HFFc6 (cell line): ENCODE measurements at regions not wholly inside any gene's neighbourhood (a gene's known extent, or its start where the extent isn't known, plus 50 kb on each side); places are given as distances from the start of the nearest gene placed in this dataset.

ENCODE experiments used
- DNase-seq: peaks from one replicate; pipeline ENCODE4 v3.0.0-alpha.2; 2018
- H3K27ac Mint-ChIP-seq: 2 replicates; pipeline ENCODE4 v1.8.0; 2020; ENCODE audit warnings: mild to moderate bottlenecking, mixed read lengths
- H3K27me3 Mint-ChIP-seq: 2 replicates; pipeline ENCODE4 v1.8.0; 2021; ENCODE audit warnings: mild to moderate bottlenecking, moderate library complexity, mixed read lengths; ENCODE audit not compliant: insufficient read depth
- H3K36me3 Mint-ChIP-seq: 2 replicates; pipeline ENCODE4 v1.8.0; 2021; ENCODE audit warnings: low read depth, mixed read lengths
- H3K4me1 Mint-ChIP-seq: 2 replicates; pipeline ENCODE4 v1.8.0; 2020; ENCODE audit warnings: low read depth, mixed read lengths
- H3K4me3 Mint-ChIP-seq: 2 replicates; pipeline ENCODE4 v1.8.0; 2020; ENCODE audit warnings: mild to moderate bottlenecking, moderate library complexity, mixed read lengths
- H3K9me3 Mint-ChIP-seq: 2 replicates; pipeline ENCODE4 v1.8.0; 2020; ENCODE audit warnings: mild to moderate bottlenecking, mixed read lengths
- TF ChIP-seq, protein P1 (sequence below): fragments of 200-600 bp; sonication (generic); IDR thresholded peaks from 2 replicates; pipeline ENCODE4 v1.5.0; 2021; ENCODE audit warnings: antibody characterized with exemption, mild to moderate bottlenecking

- TF ChIP-seq, protein P1, sequence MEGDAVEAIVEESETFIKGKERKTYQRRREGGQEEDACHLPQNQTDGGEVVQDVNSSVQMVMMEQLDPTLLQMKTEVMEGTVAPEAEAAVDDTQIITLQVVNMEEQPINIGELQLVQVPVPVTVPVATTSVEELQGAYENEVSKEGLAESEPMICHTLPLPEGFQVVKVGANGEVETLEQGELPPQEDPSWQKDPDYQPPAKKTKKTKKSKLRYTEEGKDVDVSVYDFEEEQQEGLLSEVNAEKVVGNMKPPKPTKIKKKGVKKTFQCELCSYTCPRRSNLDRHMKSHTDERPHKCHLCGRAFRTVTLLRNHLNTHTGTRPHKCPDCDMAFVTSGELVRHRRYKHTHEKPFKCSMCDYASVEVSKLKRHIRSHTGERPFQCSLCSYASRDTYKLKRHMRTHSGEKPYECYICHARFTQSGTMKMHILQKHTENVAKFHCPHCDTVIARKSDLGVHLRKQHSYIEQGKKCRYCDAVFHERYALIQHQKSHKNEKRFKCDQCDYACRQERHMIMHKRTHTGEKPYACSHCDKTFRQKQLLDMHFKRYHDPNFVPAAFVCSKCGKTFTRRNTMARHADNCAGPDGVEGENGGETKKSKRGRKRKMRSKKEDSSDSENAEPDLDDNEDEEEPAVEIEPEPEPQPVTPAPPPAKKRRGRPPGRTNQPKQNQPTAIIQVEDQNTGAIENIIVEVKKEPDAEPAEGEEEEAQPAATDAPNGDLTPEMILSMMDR = no peak
- Mint-ChIP-seq H3K9me3 (no peaks in the 10 kb centered on the region), H3K4me3 (no peak overlapping the region), H3K36me3 (peaks cover under 1% of the 10 kb centered on the region; the same call in 1 of the 2 replicates), H3K27me3 (no peaks in the 10 kb centered on the region), H3K4me1 (peaks cover 45% of the 10 kb centered on the region), H3K27ac (no peak overlapping the region)
- DNase-seq = no peak
Observed at GRCh38 chr9:78664370-78664769, 367.4 kb downstream of the PSAT1 start.

DNA sequence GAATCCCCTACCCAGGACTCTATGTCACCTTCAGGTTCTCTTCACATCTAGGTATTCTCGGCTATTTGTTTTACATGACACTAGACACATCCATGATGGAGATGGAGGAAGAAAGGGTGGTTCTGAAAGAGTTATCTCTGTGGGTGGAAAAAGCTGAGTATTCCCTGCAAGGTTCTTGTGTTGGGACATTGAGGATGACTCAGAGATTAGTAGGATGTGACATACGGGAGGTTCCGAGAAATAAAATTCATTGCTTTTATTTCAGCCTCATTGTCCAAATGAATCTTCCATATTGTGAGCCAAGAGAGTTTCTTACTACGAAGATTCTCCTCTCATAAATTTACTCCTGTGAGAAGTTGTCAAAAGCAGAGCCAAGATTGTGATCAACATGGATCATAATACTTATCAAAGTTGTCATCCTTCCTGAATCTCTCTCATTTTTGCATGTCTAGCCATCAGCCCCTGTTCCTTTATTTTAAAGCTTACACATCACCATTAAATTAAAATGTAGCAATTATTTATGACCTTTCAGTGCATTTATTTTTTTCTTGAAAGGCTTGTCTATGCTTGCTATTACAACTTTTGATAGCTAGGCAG lies 370.0 kb downstream of the PSAT1 start:
- peak overlapping the region; percentile 24 for H3K27ac Mint-ChIP-seq

DNA sequence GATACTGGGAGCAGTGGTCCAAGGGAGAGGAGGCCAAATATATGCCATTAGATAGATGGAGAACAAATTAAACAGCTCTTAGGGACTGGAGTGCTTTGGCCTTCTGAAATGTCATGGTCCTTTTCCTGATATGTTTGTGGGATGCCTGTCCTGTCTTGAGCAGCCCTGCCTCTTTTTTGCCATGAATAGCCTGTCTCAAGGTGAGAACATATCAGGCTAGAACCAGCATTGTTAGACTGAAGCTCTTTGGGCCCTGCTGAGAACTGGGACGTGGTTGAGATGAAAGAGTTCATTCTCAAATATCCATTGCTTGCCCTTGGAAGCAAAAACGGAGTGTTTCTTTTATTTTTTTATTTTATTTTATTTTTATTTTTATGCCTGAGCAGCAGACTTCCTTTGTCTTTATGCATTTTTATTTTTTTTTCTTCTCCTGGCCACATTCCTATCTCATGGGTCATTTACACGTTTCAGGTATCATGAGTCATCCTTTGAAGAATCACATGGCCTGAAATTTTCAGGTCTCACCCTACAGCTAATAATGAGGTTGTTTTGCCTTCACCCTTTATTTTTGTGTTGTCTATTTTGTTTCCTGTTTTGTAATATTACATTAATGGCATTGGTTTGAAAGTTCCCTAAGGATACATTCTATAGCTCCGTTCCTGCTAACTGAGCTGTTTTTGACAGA lies 371.4 kb downstream of the PSAT1 start:
- Mint-ChIP-seq H3K9me3 (no peaks in the 10 kb centered on the region), H3K27me3 (no peaks in the 10 kb centered on the region; the same call in 1 of the 2 replicates), H3K36me3 (peaks cover 9% of the 10 kb centered on the region; the same call in 1 of the 2 replicates), H3K4me1 (peaks cover 70% of the 10 kb centered on the region), H3K4me3 (no peak overlapping the region), H3K27ac (no peak overlapping the region)
- no peak for DNase-seq
- TF ChIP-seq, protein P1 = no peak

More for the DNA sequence above, 370.0 kb downstream of the PSAT1 start:
- H3K4me3 Mint-ChIP-seq = no peak overlapping the region
- DNase-seq = peak; percentile 14
- TF ChIP-seq, protein P1 = no peak
- no peaks in the 10 kb centered on the region; the same call in 1 of the 2 replicates for H3K27me3 Mint-ChIP-seq
- no peaks in the 10 kb centered on the region for H3K9me3 Mint-ChIP-seq
- H3K36me3 Mint-ChIP-seq = peaks cover 9% of the 10 kb centered on the region; the same call in 1 of the 2 replicates
- H3K4me1 Mint-ChIP-seq = peaks cover 63% of the 10 kb centered on the region

- no peaks in the 10 kb centered on the region; the same call in 1 of the 2 replicates for H3K27me3 Mint-ChIP-seq
- TF ChIP-seq, protein P1 = no peak
- H3K4me3 Mint-ChIP-seq = no peak overlapping the region
- DNase-seq = no peak
- no peaks in the 10 kb centered on the region for H3K9me3 Mint-ChIP-seq
- peaks cover 9% of the 10 kb centered on the region; the same call in 1 of the 2 replicates for H3K36me3 Mint-ChIP-seq
- no peak overlapping the region for H3K27ac Mint-ChIP-seq
- H3K4me1 Mint-ChIP-seq = peaks cover 71% of the 10 kb centered on the region
Observed at GRCh38 chr9:78669591-78669990, 372.7 kb downstream of the PSAT1 start.

- H3K27me3 Mint-ChIP-seq = no peaks in the 10 kb centered on the region; the same call in 1 of the 2 replicates
- TF ChIP-seq, protein P1 = no peak
- H3K4me1 Mint-ChIP-seq = peaks cover 77% of the 10 kb centered on the region
- DNase-seq = no peak
- H3K4me3 Mint-ChIP-seq = no peak overlapping the region
- no peaks in the 10 kb centered on the region for H3K9me3 Mint-ChIP-seq
- no peak overlapping the region; the same call in 1 of the 2 replicates for H3K27ac Mint-ChIP-seq
- peaks cover 9% of the 10 kb centered on the region; the same call in 1 of the 2 replicates for H3K36me3 Mint-ChIP-seq
Observed at GRCh38 chr9:78671785-78672184, 374.9 kb downstream of the PSAT1 start.
